ENCODE measurements at regions not wholly inside any gene's neighbourhood (a gene's known extent, or its start where the extent isn't known, plus 50 kb on each side); places are given as distances from the start of the nearest gene placed in this dataset.

- DNase-seq (ENCODE audit: low read depth in 1 of 2, low spot score in 1 of 2), result no peak
These were observed 131.6 kb upstream of the AHR start for GRCh38 chr7:17166824-17167379.

- no peak for DNase-seq (ENCODE audit: low read depth in 1 of 2, low spot score in 1 of 2)
These were observed 130.0 kb upstream of the AHR start for GRCh38 chr7:17168416-17168815.

- DNase-seq (ENCODE audit: low read depth in 1 of 2, low spot score in 1 of 2), result no peak
These were observed 127.0 kb upstream of the AHR start for GRCh38 chr7:17171427-17171826.

- DNase-seq (ENCODE audit: low read depth in 1 of 2, low spot score in 1 of 2), result no peak
These were observed 122.0 kb upstream of the AHR start for GRCh38 chr7:17176371-17177032.

GRCh38 chr7:17178545-17178944 lies 119.9 kb upstream of the AHR start:
- DNase-seq (ENCODE audit: low read depth in 1 of 2, low spot score in 1 of 2), result no peak

GRCh38 chr7:17181482-17181881 lies 117.0 kb upstream of the AHR start:
- DNase-seq (ENCODE audit: low read depth in 1 of 2, low spot score in 1 of 2), result no peak

- no peak for DNase-seq (ENCODE audit: low read depth in 1 of 2, low spot score in 1 of 2)
These were observed 114.7 kb upstream of the AHR start for GRCh38 chr7:17183630-17184328.

GRCh38 chr7:17184805-17185689 lies 113.4 kb upstream of the AHR start:
- no peak for DNase-seq (ENCODE audit: low read depth in 1 of 2, low spot score in 1 of 2)

GRCh38 chr7:17185690-17186070 lies 112.8 kb upstream of the AHR start:
- DNase-seq (ENCODE audit: low read depth in 1 of 2, low spot score in 1 of 2), result no peak

GRCh38 chr7:17186745-17187530 lies 111.5 kb upstream of the AHR start:
- DNase-seq (ENCODE audit: low read depth in 1 of 2, low spot score in 1 of 2), result no peak

- no peak for DNase-seq (ENCODE audit: low read depth in 1 of 2, low spot score in 1 of 2)
These were observed 103.8 kb upstream of the AHR start for GRCh38 chr7:17194656-17195055.

GRCh38 chr7:17195576-17195975 lies 102.9 kb upstream of the AHR start:
- DNase-seq (ENCODE audit: low read depth in 1 of 2, low spot score in 1 of 2), result no peak

- DNase-seq (ENCODE audit: low read depth in 1 of 2, low spot score in 1 of 2), result no peak
These were observed 92.5 kb upstream of the AHR start for GRCh38 chr7:17205910-17206309.

- DNase-seq (ENCODE audit: low read depth in 1 of 2, low spot score in 1 of 2), result no peak
These were observed 92.0 kb upstream of the AHR start for GRCh38 chr7:17206349-17206905.

- no peak for DNase-seq (ENCODE audit: low read depth in 1 of 2, low spot score in 1 of 2)
These were observed 91.2 kb upstream of the AHR start for GRCh38 chr7:17207220-17207619.

GRCh38 chr7:17209101-17209500 lies 89.4 kb upstream of the AHR start:
- DNase-seq (ENCODE audit: low read depth in 1 of 2, low spot score in 1 of 2), result no peak

- DNase-seq (ENCODE audit: low read depth in 1 of 2, low spot score in 1 of 2), result no peak
These were observed 87.1 kb upstream of the AHR start for GRCh38 chr7:17211307-17211836.

GRCh38 chr7:17212188-17212587 lies 86.3 kb upstream of the AHR start:
- no peak for DNase-seq (ENCODE audit: low read depth in 1 of 2, low spot score in 1 of 2)

- no peak for DNase-seq (ENCODE audit: low read depth in 1 of 2, low spot score in 1 of 2)
These were observed 70.5 kb upstream of the AHR start for GRCh38 chr7:17227766-17228490.

GRCh38 chr7:17229228-17229627 lies 69.2 kb upstream of the AHR start:
- no peak for DNase-seq (ENCODE audit: low read depth in 1 of 2, low spot score in 1 of 2)

All from stimulated activated CD4-positive, alpha-beta T cell treated with anti-CD3 and anti-CD28 coated beads, Interleukin-15, amount 100 ng/mL, for 1 hour (primary cell).